C4-2B (cell line): ENCODE measurements at regions not wholly inside any gene's neighbourhood (a gene's known extent, or its start where the extent isn't known, plus 50 kb on each side); places are given as distances from the start of the nearest gene placed in this dataset.

Source experiments
- CTCF ChIP-seq: fragments of 450-650 bp; conservative IDR thresholded peaks from 2 replicates; pipeline ENCODE4 v1.5.1; 2017; ENCODE audit warnings: mild to moderate bottlenecking
- ZFX ChIP-seq: fragments of 450-650 bp; IDR thresholded peaks from 2 replicates; pipeline ENCODE4 v1.6.1; 2017

- TF ChIP-seq CTCF (peak; percentile 100), ZFX (no peak)
These were observed 477.6 kb downstream of the NPHP4 start for GRCh38 chr1:5514527-5515183.
